Stimulated activated CD4-positive, alpha-beta T cell treated with anti-CD3 and anti-CD28 coated beads, Interleukin-1b, Interleukin-23, amount 100 ng/mL, for 24 hours (primary cell): ENCODE measurements at regions not wholly inside any gene's neighbourhood (a gene's known extent, or its start where the extent isn't known, plus 50 kb on each side); places are given as distances from the start of the nearest gene placed in this dataset.
"Not testable (repeated sequence)": the region's sequence is repeated elsewhere in the genome, so short reads cannot be mapped to it uniquely, and the experiment has no call there.

ENCODE experiments used
- DNase-seq, 4 experiments: peaks; one replicate each; pipeline ENCODE4 v3.0.0-alpha.2; 2020; ENCODE audit warnings: low read depth in 4 of 4, low spot score in 1 of 4

GRCh38 chr2:234805836-234806235, 146.0 kb upstream of the SH3BP4 start:
- DNase-seq, result no peak

GRCh38 chr2:234804704-234805103, 147.1 kb upstream of the SH3BP4 start:
- no peak for DNase-seq

- DNase-seq, result no peak
Observed at GRCh38 chr2:234802845-234803171, 149.0 kb upstream of the SH3BP4 start.

- no peak for DNase-seq
Observed at GRCh38 chr2:234802071-234802844, 149.6 kb upstream of the SH3BP4 start.

GRCh38 chr2:234797566-234798250, 154.1 kb upstream of the SH3BP4 start:
- no peak for DNase-seq

- no peak for DNase-seq
Observed at GRCh38 chr2:234796045-234796591, 155.7 kb upstream of the SH3BP4 start.

GRCh38 chr2:234795272-234795920, 156.4 kb upstream of the SH3BP4 start:
- no peak for DNase-seq

- DNase-seq, result no peak
Observed at GRCh38 chr2:234794866-234795265, 157.0 kb upstream of the SH3BP4 start.

GRCh38 chr2:234793212-234793785, 158.5 kb upstream of the SH3BP4 start:
- no peak for DNase-seq

GRCh38 chr2:234792621-234793022, 159.2 kb upstream of the SH3BP4 start:
- no peak for DNase-seq

GRCh38 chr2:234792096-234792495, 159.7 kb upstream of the SH3BP4 start:
- not testable (repeated sequence) for DNase-seq

- DNase-seq, result no peak
Observed at GRCh38 chr2:234790380-234790779, 161.4 kb upstream of the SH3BP4 start.

- DNase-seq, result no peak
Observed at GRCh38 chr2:234789556-234790325, 162.1 kb upstream of the SH3BP4 start.

GRCh38 chr2:234788841-234789240, 163.0 kb upstream of the SH3BP4 start:
- DNase-seq, result no peak

- no peak for DNase-seq
Observed at GRCh38 chr2:234788381-234788780, 163.4 kb upstream of the SH3BP4 start.

GRCh38 chr2:234787114-234787513, 164.7 kb upstream of the SH3BP4 start:
- DNase-seq, result no peak

- DNase-seq, result no peak
Observed at GRCh38 chr2:234773764-234774409, 177.9 kb upstream of the SH3BP4 start.

- no peak for DNase-seq
Observed at GRCh38 chr2:234773129-234773528, 178.7 kb upstream of the SH3BP4 start.

- DNase-seq, result no peak
Observed at GRCh38 chr2:234772733-234773060, 179.1 kb upstream of the SH3BP4 start.

- no peak for DNase-seq
Observed at GRCh38 chr2:234771980-234772732, 179.7 kb upstream of the SH3BP4 start.
